ENCODE measurements at regions not wholly inside any gene's neighbourhood (a gene's known extent, or its start where the extent isn't known, plus 50 kb on each side); places are given as distances from the start of the nearest gene placed in this dataset.

DNA sequence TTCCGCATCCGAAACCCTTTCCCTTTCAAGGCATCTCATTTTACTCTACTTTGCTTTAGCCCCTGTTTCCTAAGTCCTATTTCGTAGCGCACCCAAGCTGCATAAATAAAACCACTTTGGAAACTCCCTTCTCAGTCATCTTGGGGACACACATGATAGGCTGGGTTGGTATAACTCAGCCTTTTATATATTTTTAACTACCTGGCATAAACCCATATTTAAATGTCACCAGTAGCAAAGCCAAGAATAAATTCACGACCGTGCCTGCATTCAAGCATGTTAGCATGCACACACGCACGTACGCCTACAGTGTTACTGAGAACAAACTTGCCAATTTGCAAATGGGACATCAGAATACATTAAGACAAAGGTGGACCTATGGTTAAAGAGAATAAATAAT lies 564.7 kb upstream of the PIK3C3 start:
- Histone ChIP-seq H3K4me1 (ENCODE audit: control insufficient read depth, insufficient read depth, low read length) (no peaks in the 10 kb centered on the region), H3K4me3 (ENCODE audit: low read length) (no peak overlapping the region), H3K36me3 (ENCODE audit: control insufficient read depth, insufficient read depth, low read length) (no peaks in the 10 kb centered on the region), H3K27ac (ENCODE audit: low read depth, low read length) (no peak overlapping the region), H3K9me3 (ENCODE audit: control insufficient read depth, low read length) (no peaks in the 10 kb centered on the region), H3K27me3 (ENCODE audit: control insufficient read depth, insufficient read depth, low read length, poor library complexity, severe bottlenecking) (no peaks in the 10 kb centered on the region), H3K9ac (ENCODE audit: extremely low read depth, low read length, poor library complexity, severe bottlenecking) (no peak overlapping the region)
- no peak for DNase-seq
- Mint-ChIP-seq H3K27ac (no peak overlapping the region), H3K27me3 (ENCODE audit: insufficient read depth) (no peaks in the 10 kb centered on the region), H3K4me1 (peaks cover 9% of the 10 kb centered on the region), H3K36me3 (ENCODE audit: low read depth) (no peaks in the 10 kb centered on the region), H3K4me3 (no peak overlapping the region), H3K9me3 (no peaks in the 10 kb centered on the region)
- TF ChIP-seq, protein P1, sequence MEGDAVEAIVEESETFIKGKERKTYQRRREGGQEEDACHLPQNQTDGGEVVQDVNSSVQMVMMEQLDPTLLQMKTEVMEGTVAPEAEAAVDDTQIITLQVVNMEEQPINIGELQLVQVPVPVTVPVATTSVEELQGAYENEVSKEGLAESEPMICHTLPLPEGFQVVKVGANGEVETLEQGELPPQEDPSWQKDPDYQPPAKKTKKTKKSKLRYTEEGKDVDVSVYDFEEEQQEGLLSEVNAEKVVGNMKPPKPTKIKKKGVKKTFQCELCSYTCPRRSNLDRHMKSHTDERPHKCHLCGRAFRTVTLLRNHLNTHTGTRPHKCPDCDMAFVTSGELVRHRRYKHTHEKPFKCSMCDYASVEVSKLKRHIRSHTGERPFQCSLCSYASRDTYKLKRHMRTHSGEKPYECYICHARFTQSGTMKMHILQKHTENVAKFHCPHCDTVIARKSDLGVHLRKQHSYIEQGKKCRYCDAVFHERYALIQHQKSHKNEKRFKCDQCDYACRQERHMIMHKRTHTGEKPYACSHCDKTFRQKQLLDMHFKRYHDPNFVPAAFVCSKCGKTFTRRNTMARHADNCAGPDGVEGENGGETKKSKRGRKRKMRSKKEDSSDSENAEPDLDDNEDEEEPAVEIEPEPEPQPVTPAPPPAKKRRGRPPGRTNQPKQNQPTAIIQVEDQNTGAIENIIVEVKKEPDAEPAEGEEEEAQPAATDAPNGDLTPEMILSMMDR (conservative IDR thresholded peaks at IDR 0.05), result no peak
- WGBS, 2 experiments (ENCODE audit: insufficient coverage in 1 of 2, insufficient read length in 1 of 2), result 93 to 100% methylated on average over 7 to 9 of the region's 9 CpGs

DNA sequence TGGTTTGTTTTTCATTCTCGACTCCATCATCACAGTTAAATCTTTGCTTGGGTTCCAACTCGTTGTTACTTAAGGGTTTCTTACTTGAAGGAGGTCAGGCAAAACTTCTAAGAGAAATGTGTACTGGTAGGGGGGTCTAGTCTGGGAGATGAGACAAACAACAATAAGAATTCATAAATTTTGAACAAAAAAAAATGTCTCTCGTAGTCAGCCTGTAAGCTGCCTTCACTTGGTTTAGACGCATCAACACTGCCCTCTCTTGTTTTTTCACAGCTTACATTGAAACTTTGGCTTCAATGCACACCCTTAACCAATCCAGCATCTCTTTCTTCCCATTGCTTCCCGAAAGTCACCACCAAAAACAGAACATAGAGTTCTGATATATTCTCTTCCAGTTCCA lies 576.4 kb upstream of the PIK3C3 start:
- WGBS, 2 experiments (ENCODE audit: insufficient coverage in 1 of 2, insufficient read length in 1 of 2), result 65 to 72% methylated on average over 2 to 5 of the region's 5 CpGs
- Histone ChIP-seq H3K9me3 (ENCODE audit: control insufficient read depth, low read length) (no peaks in the 10 kb centered on the region), H3K4me1 (ENCODE audit: control insufficient read depth, insufficient read depth, low read length) (no peaks in the 10 kb centered on the region), H3K9ac (ENCODE audit: extremely low read depth, low read length, poor library complexity, severe bottlenecking) (no peak overlapping the region), H3K4me3 (ENCODE audit: low read length) (no peak overlapping the region), H3K36me3 (ENCODE audit: control insufficient read depth, insufficient read depth, low read length) (no peaks in the 10 kb centered on the region), H3K27ac (ENCODE audit: low read depth, low read length) (no peak overlapping the region), H3K27me3 (ENCODE audit: control insufficient read depth, insufficient read depth, low read length, poor library complexity, severe bottlenecking) (no peaks in the 10 kb centered on the region)
- H3K27ac Mint-ChIP-seq, result no peak overlapping the region
- DNase-seq, result no peak
- peaks cover 18% of the 10 kb centered on the region for H3K4me1 Mint-ChIP-seq
- H3K9me3 Mint-ChIP-seq, result no peaks in the 10 kb centered on the region
- no peaks in the 10 kb centered on the region for H3K27me3 Mint-ChIP-seq (ENCODE audit: insufficient read depth)
- H3K4me3 Mint-ChIP-seq, result no peak overlapping the region
- TF ChIP-seq, protein P1 (conservative IDR thresholded peaks at IDR 0.05), result peak; percentile 63
- no peaks in the 10 kb centered on the region for H3K36me3 Mint-ChIP-seq (ENCODE audit: low read depth)

DNA sequence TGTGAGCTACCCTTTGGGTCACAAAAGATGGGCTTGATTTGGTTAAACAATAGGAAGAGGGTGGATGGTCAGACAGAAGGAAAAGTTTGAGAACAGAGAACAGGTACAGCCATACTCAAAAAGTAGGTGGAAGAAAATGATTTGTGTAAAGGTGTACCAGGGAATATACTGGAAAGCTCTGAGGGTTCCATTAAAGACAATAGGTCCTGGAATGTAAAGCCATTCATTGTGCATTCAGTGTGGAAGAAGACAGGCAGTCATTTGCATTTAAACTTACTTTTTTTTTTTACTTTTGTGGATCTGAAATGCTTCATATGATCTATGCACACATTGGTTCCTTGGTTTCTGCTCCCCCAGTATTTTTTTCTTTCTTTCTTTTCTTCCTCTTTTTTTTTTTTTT lies 581.4 kb upstream of the PIK3C3 start:
- H3K9ac ChIP-seq (ENCODE audit: extremely low read depth, low read length, poor library complexity, severe bottlenecking), result no peak overlapping the region
- H3K9me3 ChIP-seq (ENCODE audit: control insufficient read depth, low read length), result no peaks in the 10 kb centered on the region
- no peak overlapping the region for H3K4me3 ChIP-seq (ENCODE audit: low read length)
- Mint-ChIP-seq H3K4me1 (peaks cover 9% of the 10 kb centered on the region), H3K4me3 (no peak overlapping the region), H3K36me3 (ENCODE audit: low read depth) (no peaks in the 10 kb centered on the region), H3K27ac (peak overlapping the region; percentile 14), H3K9me3 (no peaks in the 10 kb centered on the region), H3K27me3 (ENCODE audit: insufficient read depth) (no peaks in the 10 kb centered on the region)
- H3K27ac ChIP-seq (ENCODE audit: low read depth, low read length), result no peak overlapping the region
- TF ChIP-seq, protein P1 (conservative IDR thresholded peaks at IDR 0.05), result no peak
- H3K36me3 ChIP-seq (ENCODE audit: control insufficient read depth, insufficient read depth, low read length), result no peaks in the 10 kb centered on the region
- H3K4me1 ChIP-seq (ENCODE audit: control insufficient read depth, insufficient read depth, low read length), result peaks cover 3% of the 10 kb centered on the region
- no peak for DNase-seq
- H3K27me3 ChIP-seq (ENCODE audit: control insufficient read depth, insufficient read depth, low read length, poor library complexity, severe bottlenecking), result no peaks in the 10 kb centered on the region

All from endodermal cell (in vitro differentiated cells).